H9 (cell line): ENCODE measurements at regions not wholly inside any gene's neighbourhood (a gene's known extent, or its start where the extent isn't known, plus 50 kb on each side); places are given as distances from the start of the nearest gene placed in this dataset.

Source experiments
- DNase-seq: peaks from one replicate; pipeline ENCODE4 v3.0.0-alpha.2; 2017
- H2AFZ ChIP-seq: one replicate; pipeline ENCODE4 v1.6.1; 2013; ENCODE audit warnings: mild to moderate bottlenecking, low read length, control low read depth, moderate library complexity
- H2AK5ac ChIP-seq: 2 replicates; pipeline ENCODE4 v1.6.1; 2013; ENCODE audit warnings: low read length, control low read depth, mixed read lengths; ENCODE audit not compliant: insufficient read length
- H2BK120ac ChIP-seq: one replicate; pipeline ENCODE4 v1.6.1; 2013; ENCODE audit warnings: low read depth, mild to moderate bottlenecking, low read length, control low read depth, inconsistent platforms; ENCODE audit not compliant: poor library complexity, severe bottlenecking
- H2BK12ac ChIP-seq: 2 replicates; pipeline ENCODE4 v1.6.1; 2013; ENCODE audit warnings: low read length, control low read depth, mixed read lengths, low read depth; ENCODE audit not compliant: insufficient read length
- H2BK15ac ChIP-seq: 2 replicates; pipeline ENCODE4 v1.6.1; 2013; ENCODE audit warnings: low read depth, low read length, control low read depth
- H2BK20ac ChIP-seq: one replicate; pipeline ENCODE4 v1.6.1; 2013; ENCODE audit warnings: low read depth, mild to moderate bottlenecking, low read length, control low read depth, inconsistent platforms; ENCODE audit not compliant: poor library complexity, severe bottlenecking
- H2BK5ac ChIP-seq: 2 replicates; pipeline ENCODE4 v1.6.1; 2013; ENCODE audit warnings: low read length, control low read depth, mixed read lengths; ENCODE audit not compliant: insufficient read length
- H3K14ac ChIP-seq: 2 replicates; pipeline ENCODE4 v1.6.1; 2013; ENCODE audit warnings: low read length, control low read depth; ENCODE audit not compliant: insufficient read depth
- H3K18ac ChIP-seq: 2 replicates; pipeline ENCODE4 v1.6.1; 2013; ENCODE audit warnings: low read depth, mild to moderate bottlenecking, mixed read lengths, low read length, control low read depth; ENCODE audit not compliant: insufficient read length
- H3K23ac ChIP-seq: 2 replicates; pipeline ENCODE4 v1.6.1; 2013; ENCODE audit warnings: low read length, control low read depth, mixed read lengths, low read depth; ENCODE audit not compliant: insufficient read length
- H3K23me2 ChIP-seq: 2 replicates; pipeline ENCODE4 v1.6.1; 2013; ENCODE audit warnings: low read depth, mild to moderate bottlenecking, mixed read lengths, low read length, control low read depth; ENCODE audit not compliant: insufficient read length, poor library complexity, severe bottlenecking
- H3K27ac ChIP-seq: 2 replicates; pipeline ENCODE4 v1.5.1; 2013; ENCODE audit warnings: low read length, control low read depth, mixed read lengths, low read depth; ENCODE audit not compliant: insufficient read length
- H3K27me3 ChIP-seq: 2 replicates; pipeline ENCODE4 v1.6.1; 2013; ENCODE audit warnings: low read length, control low read depth, inconsistent platforms; ENCODE audit not compliant: insufficient read depth
- H3K4ac ChIP-seq: 2 replicates; pipeline ENCODE4 v1.6.1; 2013; ENCODE audit warnings: low read depth, mild to moderate bottlenecking, control low read depth, inconsistent platforms, low read length, moderate library complexity
- H3K4me1 ChIP-seq: 2 replicates; pipeline ENCODE4 v1.6.1; 2013; ENCODE audit warnings: low read length, control low read depth, inconsistent platforms; ENCODE audit not compliant: insufficient read depth
- H3K4me2 ChIP-seq: 2 replicates; pipeline ENCODE4 v1.6.1; 2013; ENCODE audit warnings: low read length, control low read depth, mixed read lengths; ENCODE audit not compliant: insufficient read length, insufficient read depth
- H3K56ac ChIP-seq: 2 replicates; pipeline ENCODE4 v1.6.1; 2013; ENCODE audit warnings: low read depth, mild to moderate bottlenecking, mixed read lengths, low read length, control low read depth; ENCODE audit not compliant: insufficient read length
- H3K79me1 ChIP-seq: 2 replicates; pipeline ENCODE4 v1.6.1; 2013; ENCODE audit warnings: low read depth, mild to moderate bottlenecking, moderate library complexity, low read length, control low read depth, inconsistent platforms; ENCODE audit not compliant: insufficient read depth, poor library complexity, severe bottlenecking
- H3K79me2 ChIP-seq: 2 replicates; pipeline ENCODE4 v1.6.1; 2013; ENCODE audit warnings: low read length, control low read depth, inconsistent platforms; ENCODE audit not compliant: insufficient read depth
- H3K9ac ChIP-seq: 2 replicates; pipeline ENCODE4 v1.6.1; 2013; ENCODE audit warnings: low read length, control low read depth, mixed read lengths; ENCODE audit not compliant: insufficient read length; ENCODE audit errors: extremely low read depth
- H3K9me3 ChIP-seq: one replicate; pipeline ENCODE4 v1.6.1; 2013; ENCODE audit warnings: low read depth, low read length, inconsistent platforms; ENCODE audit not compliant: control insufficient read depth
- H3T11ph ChIP-seq: one replicate; pipeline ENCODE4 v1.6.1; 2013; ENCODE audit warnings: mild to moderate bottlenecking, low read length, control low read depth, inconsistent platforms
- H4K20me1 ChIP-seq: one replicate; pipeline ENCODE4 v1.6.1; 2013; ENCODE audit not compliant: control insufficient read depth, insufficient read length, insufficient read depth
- H4K5ac ChIP-seq: 2 replicates; pipeline ENCODE4 v1.6.1; 2013; ENCODE audit warnings: low read depth, mild to moderate bottlenecking, mixed read lengths, low read length, control low read depth; ENCODE audit not compliant: insufficient read length
- H4K8ac ChIP-seq: replicated peaks from 2 replicates; pipeline ENCODE4 v1.6.1; 2013; ENCODE audit warnings: low read length, control low read depth, mixed read lengths, low read depth; ENCODE audit not compliant: insufficient read length
- H4K91ac ChIP-seq: 2 replicates; pipeline ENCODE4 v1.6.1; 2013; ENCODE audit warnings: low read depth, mild to moderate bottlenecking, moderate library complexity, mixed read lengths, low read length, control low read depth; ENCODE audit not compliant: insufficient read length
- H3K27ac Mint-ChIP-seq, 3 experiments: 2 replicates in 2 of 3; 3 replicates in 1 of 3; pipeline ENCODE4 v1.8.0; 2020 to 2021; ENCODE audit warnings: mixed read lengths in 3 of 3, mild to moderate bottlenecking in 1 of 3, moderate library complexity in 1 of 3
- H3K27me3 Mint-ChIP-seq: 2 replicates; pipeline ENCODE4 v1.8.0; 2021; ENCODE audit warnings: low read depth, mild to moderate bottlenecking, moderate library complexity, mixed read lengths
- H3K36me3 Mint-ChIP-seq, 3 experiments: 2 replicates in 2 of 3; 3 replicates in 1 of 3; pipeline ENCODE4 v1.8.0; 2020 to 2021; ENCODE audit warnings: low read depth in 3 of 3, mixed read lengths in 3 of 3; ENCODE audit not compliant: insufficient read depth in 1 of 3
- H3K4me1 Mint-ChIP-seq, 2 experiments: 2 replicates each; pipeline ENCODE4 v1.8.0; 2020; ENCODE audit warnings: mixed read lengths in 2 of 2
- H3K4me3 Mint-ChIP-seq, 2 experiments: 2 replicates in 1 of 2; 3 replicates in 1 of 2; pipeline ENCODE4 v1.8.0; 2020 to 2021; ENCODE audit warnings: mild to moderate bottlenecking in 2 of 2, mixed read lengths in 2 of 2, moderate library complexity in 1 of 2
- H3K9me3 Mint-ChIP-seq, 2 experiments: 2 replicates in 1 of 2; 3 replicates in 1 of 2; pipeline ENCODE4 v1.8.0; 2020; ENCODE audit warnings: mild to moderate bottlenecking in 2 of 2, mixed read lengths in 2 of 2, moderate library complexity in 1 of 2
- CTCF ChIP-seq: fragments of 200-600 bp; sonication (generic); conservative IDR thresholded peaks from 3 replicates; pipeline ENCODE4 v1.8.0; 2021; ENCODE audit warnings: antibody characterized with exemption, mild to moderate bottlenecking

- Histone ChIP-seq H3K79me2 (no peaks in the 10 kb centered on the region), H4K20me1 (no peaks in the 10 kb centered on the region), H2BK120ac (no peak overlapping the region), H2BK5ac (no peak overlapping the region), H3K79me1 (no peaks in the 10 kb centered on the region), H3K27me3 (no peaks in the 10 kb centered on the region), H2BK20ac (no peak overlapping the region), H3T11ph (no peak overlapping the region), H3K23me2 (no peaks in the 10 kb centered on the region), H2BK15ac (no peak overlapping the region), H2BK12ac (no peak overlapping the region), H3K4me1 (no peaks in the 10 kb centered on the region), H3K27ac (no peak overlapping the region), H4K8ac (no peak overlapping the region), H3K4me2 (no peak overlapping the region), H4K5ac (no peak overlapping the region), H3K56ac (no peak overlapping the region), H3K9me3 (no peaks in the 10 kb centered on the region), H3K4ac (no peak overlapping the region), H3K14ac (no peak overlapping the region), H3K9ac (no peak overlapping the region), H3K18ac (no peak overlapping the region), H3K23ac (no peak overlapping the region), H2AK5ac (no peak overlapping the region), H4K91ac (no peak overlapping the region), H2AFZ (no peak overlapping the region)
- no peak for TF ChIP-seq CTCF
- Mint-ChIP-seq H3K36me3 (no peaks in the 10 kb centered on the region), H3K27me3 (no peaks in the 10 kb centered on the region), H3K27ac (no peak overlapping the region), H3K9me3 (no peaks in the 10 kb centered on the region), H3K4me1 (no peaks in the 10 kb centered on the region), H3K4me3 (no peak overlapping the region)
- DNase-seq: no peak
Observed at GRCh38 chr2:177131858-177132257, 80.7 kb upstream of the HNRNPA3 start.
